Heart left ventricle (tissue), 16 donors: ENCODE measurements at regions not wholly inside any gene's neighbourhood (a gene's known extent, or its start where the extent isn't known, plus 50 kb on each side); places are given as distances from the start of the nearest gene placed in this dataset.

Experiments
- ATAC-seq, 4 donors: fragments of 200-7000 bp; cut with Tn5 transposase; one replicate each; pipeline ENCODE4 v1.9.1; 2020 to 2022; ENCODE audit warnings: moderate library complexity in 4 of 4, mild to moderate bottlenecking in 3 of 4, moderate number of reproducible peaks in 1 of 4
- DNase-seq, 5 donors: peaks; one replicate each; pipeline ENCODE4 v3.0.0-alpha.2; 2020
- H3K27ac ChIP-seq, 12 donors: fragments of 200-600 bp; sonication (generic) in 4 of 12; one replicate each; pipeline versions ENCODE4 v1.5.0 to v1.8.0; 2016 to 2022; ENCODE audit warnings: mild to moderate bottlenecking in 2 of 12
- H3K27me3 ChIP-seq, 9 donors: fragments of 200-600 bp; sonication (generic) in 2 of 9; one replicate each; pipeline versions ENCODE4 v1.5.1 to v1.8.0; 2016 to 2022; ENCODE audit warnings: mild to moderate bottlenecking in 3 of 9
- H3K36me3 ChIP-seq, 9 donors: fragments of 200-600 bp; sonication (generic) in 2 of 9; one replicate each; pipeline versions ENCODE4 v1.5.0 to v1.8.0; 2018 to 2022; ENCODE audit warnings: mild to moderate bottlenecking in 2 of 9
- H3K4me1 ChIP-seq, 12 donors: fragments of 200-600 bp; sonication (generic) in 4 of 12; one replicate each; pipeline versions ENCODE4 v1.5.0 to v1.8.0; 2016 to 2022; ENCODE audit warnings: mild to moderate bottlenecking in 3 of 12
- H3K4me3 ChIP-seq, 12 donors: fragments of 200-600 bp; sonication (generic) in 4 of 12; one replicate each; pipeline versions ENCODE4 v1.5.0 to v1.8.0; 2017 to 2022; ENCODE audit warnings: mild to moderate bottlenecking in 9 of 12, moderate library complexity in 4 of 12
- H3K9me3 ChIP-seq, 12 donors: fragments of 200-600 bp; sonication (generic) in 4 of 12; one replicate each; pipeline versions ENCODE4 v1.5.0 to v1.8.0; 2016 to 2022; ENCODE audit warnings: mild to moderate bottlenecking in 1 of 12
- POLR2A ChIP-seq, 2 donors: fragments of 450-650 bp; IDR thresholded peaks; one replicate each; pipeline ENCODE4 v1.6.1; 2017; ENCODE audit warnings: antibody characterized with exemption in 2 of 2, mild to moderate bottlenecking in 2 of 2, moderate library complexity in 2 of 2
- WGBS, 4 donors: extraction: QIAGEN DNeasy Blood & Tissue Kit in 2 of 4; methylation state at CpG; one replicate each; pipeline versions ENCODE4 v1.1.5 to v1.1.7; 2013 to 2018; 5-methylcytosine and 5-hydroxymethylcytosine counted together
- intact Hi-C, 10 donors: fragments of 100-400 bp; cut with DNase I; formaldehyde crosslinking; loops; one replicate each; pipeline versions ENCODE4 v1.11.1 to v1.14.2; 2022
- TF ChIP-seq, protein P1 (sequence below), 12 donors: fragments of 200-600 bp; sonication (generic) in 4 of 12; IDR thresholded peaks; one replicate each; pipeline versions ENCODE4 v1.5.0 to v1.8.0; 2018 to 2022; ENCODE audit warnings: antibody characterized with exemption in 12 of 12, mild to moderate bottlenecking in 5 of 12
- donor health status: ischemic (EF 13 %, LVEDD 7.1; RV severe dilation, severe dysfunction).
- donor health status: healthy with polysubstance abuse.
- donor health status: DM: no; HTN: yes; CAD: no.
- donor health status: DM: no; HTN: no; CAD: no.
- donor health status: ischemic (EF 25% LVEDD 6.9; RV normal size, moderate dysfunction).
- donor health status: ischemic (EF 25% LVEDD 5.7; RV mildly dilated, moderate dysfunction).
- donor health status: healthy.
- donor health status: DM: yes; HTN: yes; CAD: no.
- donor health status: ischemic (EF 35%, LVEDD 5.7; RV mildly dilated, moderate dysfunction).
- donor health status: nonischemic (EF 11% LVEDD 7.7; RV severe dilation, severe dysfunction).
- donor health status: DM: yes; HTN: yes; CAD: no.
- donor health status: PGD.
- donor health status: ischemic (EF 29% LVEDD 5.4; RV normal size, mild dysfunction).
- donor health status: nonischemic (EF 23%, LVEDD 6.1; RV moderate dilation, normal function).

DNA sequence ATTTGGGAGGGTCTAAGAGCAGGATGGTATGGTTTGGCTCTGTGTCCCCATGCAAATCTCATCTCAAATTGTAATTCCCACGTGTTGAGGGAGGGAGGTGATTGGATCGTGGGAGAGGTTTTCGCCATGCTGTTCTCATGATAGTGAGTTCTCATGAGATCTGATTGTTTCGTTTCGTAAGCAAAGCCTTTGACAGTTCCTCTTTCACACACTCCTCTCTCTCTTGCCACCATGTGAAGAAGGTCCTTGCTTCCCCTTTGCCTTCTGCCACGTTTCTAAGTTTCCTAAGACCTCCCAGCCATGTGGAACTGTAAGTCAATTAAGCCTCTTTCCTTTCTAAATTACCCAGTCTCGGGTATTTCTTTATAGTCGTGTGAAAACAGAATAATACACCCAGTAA is 553.7 kb downstream of the TAFA4 start:
- DNase-seq (no peak), ATAC-seq (no peak)
- H3K27ac ChIP-seq, result no peak overlapping the region
- 73 to 76% (median 75%) methylated on average over 8 of the region's 8 CpGs for WGBS, 4 donors
- no peaks in the 10 kb centered on the region for H3K27me3 ChIP-seq
- H3K9me3 ChIP-seq, result peaks cover 0 to 17% (median 0%) of the 10 kb centered on the region in 12 donors
- no peaks in the 10 kb centered on the region for H3K4me1 ChIP-seq
- TF ChIP-seq, protein P1, sequence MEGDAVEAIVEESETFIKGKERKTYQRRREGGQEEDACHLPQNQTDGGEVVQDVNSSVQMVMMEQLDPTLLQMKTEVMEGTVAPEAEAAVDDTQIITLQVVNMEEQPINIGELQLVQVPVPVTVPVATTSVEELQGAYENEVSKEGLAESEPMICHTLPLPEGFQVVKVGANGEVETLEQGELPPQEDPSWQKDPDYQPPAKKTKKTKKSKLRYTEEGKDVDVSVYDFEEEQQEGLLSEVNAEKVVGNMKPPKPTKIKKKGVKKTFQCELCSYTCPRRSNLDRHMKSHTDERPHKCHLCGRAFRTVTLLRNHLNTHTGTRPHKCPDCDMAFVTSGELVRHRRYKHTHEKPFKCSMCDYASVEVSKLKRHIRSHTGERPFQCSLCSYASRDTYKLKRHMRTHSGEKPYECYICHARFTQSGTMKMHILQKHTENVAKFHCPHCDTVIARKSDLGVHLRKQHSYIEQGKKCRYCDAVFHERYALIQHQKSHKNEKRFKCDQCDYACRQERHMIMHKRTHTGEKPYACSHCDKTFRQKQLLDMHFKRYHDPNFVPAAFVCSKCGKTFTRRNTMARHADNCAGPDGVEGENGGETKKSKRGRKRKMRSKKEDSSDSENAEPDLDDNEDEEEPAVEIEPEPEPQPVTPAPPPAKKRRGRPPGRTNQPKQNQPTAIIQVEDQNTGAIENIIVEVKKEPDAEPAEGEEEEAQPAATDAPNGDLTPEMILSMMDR (IDR thresholded peaks at IDR 0.05), result no peak
- TF ChIP-seq POLR2A (IDR thresholded peaks at IDR 0.05), result no peak
- no peaks in the 10 kb centered on the region for H3K36me3 ChIP-seq
- intact Hi-C loops, result no loop called here
- H3K4me3 ChIP-seq, result no peak overlapping the region

DNA sequence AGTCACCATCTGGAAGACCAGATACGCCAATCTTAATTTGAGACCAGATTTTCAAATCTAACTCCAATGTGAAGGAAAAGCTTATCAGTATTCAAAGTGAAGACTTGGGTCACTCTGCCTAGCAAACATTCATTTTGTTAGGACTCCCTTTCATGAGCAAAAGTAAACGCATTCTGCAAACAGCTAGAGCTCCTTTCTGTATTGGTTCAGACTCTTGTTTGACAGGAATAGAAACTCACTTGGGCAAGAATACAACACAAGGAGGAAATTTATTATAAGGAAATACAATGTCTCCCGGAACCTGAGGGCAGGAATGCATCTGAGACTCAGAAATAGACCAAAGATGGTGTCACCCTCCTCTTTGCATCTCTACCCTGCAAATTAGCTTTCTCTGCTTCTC is 558.6 kb downstream of the TAFA4 start:
- no peaks in the 10 kb centered on the region for H3K36me3 ChIP-seq
- no peak for ATAC-seq

DNA sequence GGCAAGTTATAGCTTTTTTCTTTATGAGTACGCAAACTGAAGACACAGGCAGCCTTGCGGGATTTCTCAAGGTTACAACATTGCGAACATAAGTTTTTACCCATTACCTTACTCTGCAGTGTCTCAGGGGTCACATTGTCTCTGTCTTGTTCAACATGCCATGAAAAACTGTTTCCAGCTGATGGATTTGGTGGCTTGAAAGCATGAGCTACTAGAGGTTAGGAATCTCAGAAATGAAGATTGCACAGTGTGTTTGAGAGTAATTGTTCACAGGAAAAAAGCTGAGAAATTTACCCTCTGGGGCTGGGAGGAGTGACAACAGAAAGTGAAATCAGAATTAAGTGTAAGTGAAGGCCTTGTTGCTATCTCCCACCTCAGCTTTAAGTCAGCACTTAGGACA is 568.6 kb downstream of the TAFA4 start:
- no peak overlapping the region for H3K4me3 ChIP-seq
- ATAC-seq (no peak), DNase-seq (no peak)
- WGBS, 4 donors, result 87 to 96% (median 94%) methylated on average over 3 of the region's 3 CpGs
- TF ChIP-seq, protein P1 (IDR thresholded peaks at IDR 0.05), result no peak
- no peak for TF ChIP-seq POLR2A (IDR thresholded peaks at IDR 0.05)
- no peaks in the 10 kb centered on the region for H3K9me3 ChIP-seq
- no peak overlapping the region for H3K27ac ChIP-seq
- H3K27me3 ChIP-seq, result no peaks in the 10 kb centered on the region
- no peaks in the 10 kb centered on the region for H3K36me3 ChIP-seq
- no peaks in the 10 kb centered on the region for H3K4me1 ChIP-seq
- intact Hi-C loops, result no loop called here

More for the DNA sequence above, 558.6 kb downstream of the TAFA4 start:
- no peak for TF ChIP-seq POLR2A (IDR thresholded peaks at IDR 0.05)
- TF ChIP-seq, protein P1 (IDR thresholded peaks at IDR 0.05), result no peak
- H3K27ac ChIP-seq, result no peak overlapping the region
- no peak overlapping the region for H3K4me3 ChIP-seq
- H3K9me3 ChIP-seq, result peaks cover 0 to 15% (median 0%) of the 10 kb centered on the region in 12 donors
- no peaks in the 10 kb centered on the region for H3K27me3 ChIP-seq
- DNase-seq, result no peak
- no peaks in the 10 kb centered on the region for H3K4me1 ChIP-seq
- WGBS, 4 donors, result 70 to 90% (median 80%) methylated on average over 3 of the region's 3 CpGs
- intact Hi-C loops, result no loop called here

DNA sequence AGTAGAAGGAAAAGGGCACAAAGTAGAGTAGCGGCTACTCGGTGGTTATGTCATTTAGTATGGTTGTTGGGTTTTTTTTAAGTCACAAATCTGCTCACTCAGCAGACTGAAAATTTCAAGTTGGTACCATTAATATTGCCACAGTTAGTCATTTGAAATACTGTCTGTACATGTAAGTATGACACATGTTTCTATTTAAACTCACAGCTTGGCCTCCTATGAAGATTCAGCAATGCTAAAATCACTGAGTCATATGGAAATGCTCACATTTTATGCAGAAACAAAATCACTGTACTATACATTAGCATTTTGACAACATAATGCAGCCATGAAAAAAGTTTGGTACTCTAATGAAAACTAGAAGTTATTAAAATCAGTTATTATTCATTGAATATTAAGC is 571.9 kb downstream of the TAFA4 start:
- Histone ChIP-seq H3K27me3 (no peaks in the 10 kb centered on the region), H3K36me3 (no peaks in the 10 kb centered on the region), H3K4me3 (no peak overlapping the region), H3K4me1 (no peaks in the 10 kb centered on the region), H3K27ac (no peak overlapping the region), H3K9me3 (no peaks in the 10 kb centered on the region)
- DNase-seq (no peak), ATAC-seq (no peak)
- TF ChIP-seq, protein P1 (IDR thresholded peaks at IDR 0.05), result no peak
- no peak for TF ChIP-seq POLR2A (IDR thresholded peaks at IDR 0.05)
- WGBS, 4 donors, result 94 to 97% (median 96%) methylated on average over 2 of the region's 2 CpGs
- intact Hi-C loops, result no loop called here
